Epithelial cell of esophagus (primary cell): ENCODE measurements at regions not wholly inside any gene's neighbourhood (a gene's known extent, or its start where the extent isn't known, plus 50 kb on each side); places are given as distances from the start of the nearest gene placed in this dataset.
"Not testable (repeated sequence)": the region's sequence is repeated elsewhere in the genome, so short reads cannot be mapped to it uniquely, and the experiment has no call there.

Source experiments
- DNase-seq: peaks from one replicate; pipeline ENCODE4 v3.0.0; 2010; ENCODE audit warnings: low read depth
- H3K4me3 ChIP-seq: 2 replicates; pipeline ENCODE4 v1.5.1; 2011; ENCODE audit warnings: mild to moderate bottlenecking, low read length, control low read depth
- CTCF ChIP-seq: IDR thresholded peaks from 2 replicates; pipeline ENCODE4 v1.5.1; 2011; ENCODE audit warnings: low read depth, mild to moderate bottlenecking, low read length, control low read depth, inconsistent platforms; ENCODE audit not compliant: insufficient read depth; ENCODE audit errors: missing control alignments

DNA sequence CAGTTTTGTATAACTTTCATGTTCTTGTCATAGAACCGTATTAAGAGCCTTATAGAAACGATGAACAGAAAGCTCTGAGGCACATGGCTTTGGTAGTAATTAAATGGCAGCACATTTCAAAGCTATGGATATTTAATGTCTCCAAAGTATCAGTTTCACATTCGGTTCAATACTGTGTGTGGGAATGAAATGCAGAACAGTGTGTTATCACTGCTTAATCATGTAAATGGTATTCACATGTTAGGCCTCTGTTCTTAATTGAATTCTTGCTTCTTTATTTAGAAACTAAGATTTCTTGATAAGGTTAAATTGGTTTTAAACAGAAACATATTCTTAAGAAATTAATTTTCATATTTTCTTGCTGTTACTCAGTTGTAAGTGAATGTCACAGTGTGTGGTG is 701.0 kb upstream of the PITX2 start:
- H3K4me3 ChIP-seq, result no peak overlapping the region
- no peak for TF ChIP-seq CTCF
- DNase-seq, result no peak

- no peak for DNase-seq
- no peak overlapping the region for H3K4me3 ChIP-seq
- no peak for TF ChIP-seq CTCF
These were observed 703.6 kb upstream of the PITX2 start for GRCh38 chr4:111326450-111326849.

- no peak overlapping the region for H3K4me3 ChIP-seq
- TF ChIP-seq CTCF, result no peak
- peak; percentile 59 for DNase-seq
These were observed 707.9 kb upstream of the PITX2 start for GRCh38 chr4:111330786-111331185.

DNA sequence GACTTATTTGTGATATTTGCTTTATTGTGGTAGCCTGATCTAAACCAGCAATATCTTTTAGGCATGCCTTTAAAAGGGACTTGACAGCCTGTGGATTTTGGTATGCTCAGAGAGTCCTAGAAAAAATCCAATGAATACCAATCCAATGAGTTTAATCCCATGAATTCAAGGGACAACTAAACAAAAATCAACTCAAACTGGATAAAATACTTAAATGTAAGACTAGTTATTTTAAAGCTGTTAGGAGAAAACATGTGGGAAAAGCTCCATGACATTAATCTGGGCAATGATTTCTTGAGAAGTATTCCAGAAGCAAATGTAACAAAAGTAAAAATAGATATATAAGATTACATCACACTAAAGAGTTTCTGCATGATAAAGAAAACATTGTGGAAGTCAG is 711.5 kb upstream of the PITX2 start:
- no peak overlapping the region for H3K4me3 ChIP-seq
- no peak for DNase-seq
- no peak for TF ChIP-seq CTCF

GRCh38 chr4:111337186-111337876 is 714.5 kb upstream of the PITX2 start:
- not testable (repeated sequence) for DNase-seq, H3K4me3 ChIP-seq

- TF ChIP-seq CTCF, result no peak
- H3K4me3 ChIP-seq, result no peak overlapping the region
- DNase-seq, result no peak
These were observed 736.7 kb upstream of the PITX2 start for GRCh38 chr4:111359602-111360001.

GRCh38 chr4:111360906-111361305 is 738.0 kb upstream of the PITX2 start:
- no peak for TF ChIP-seq CTCF
- no peak overlapping the region for H3K4me3 ChIP-seq
- no peak for DNase-seq
